ENCODE measurements at regions not wholly inside any gene's neighbourhood (a gene's known extent, or its start where the extent isn't known, plus 50 kb on each side); places are given as distances from the start of the nearest gene placed in this dataset.
"Not testable (repeated sequence)": the region's sequence is repeated elsewhere in the genome, so short reads cannot be mapped to it uniquely, and the experiment has no call there.

GRCh38 chr3:74978684-74979083 is 364.2 kb upstream of the CNTN3 start:
- no peaks in the 10 kb centered on the region for H3K36me3 Mint-ChIP-seq
- no peaks in the 10 kb centered on the region for H3K4me1 Mint-ChIP-seq
- H3K27ac Mint-ChIP-seq = no peak overlapping the region
- H3K27me3 Mint-ChIP-seq = no peaks in the 10 kb centered on the region
- H3K4me3 Mint-ChIP-seq = no peak overlapping the region
- H3K9me3 Mint-ChIP-seq = peaks cover 6 to 17% (median 10%) of the 10 kb centered on the region in 3 donors

- not testable (repeated sequence) for H3K36me3 Mint-ChIP-seq, H3K4me3 Mint-ChIP-seq, H3K4me1 Mint-ChIP-seq, H3K27me3 Mint-ChIP-seq, H3K9me3 Mint-ChIP-seq, H3K27ac Mint-ChIP-seq
Measured at GRCh38 chr3:74985028-74985904, 370.8 kb upstream of the CNTN3 start.

GRCh38 chr3:74988095-74988494 is 373.6 kb upstream of the CNTN3 start:
- Mint-ChIP-seq H3K27ac (no peak overlapping the region), H3K27me3 (no peaks in the 10 kb centered on the region), H3K4me1 (no peaks in the 10 kb centered on the region), H3K4me3 (no peak overlapping the region), H3K9me3 (peaks cover 2 to 6% (median 5%) of the 10 kb centered on the region in 3 donors), H3K36me3 (no peaks in the 10 kb centered on the region)

GRCh38 chr3:74992898-74993297 is 378.4 kb upstream of the CNTN3 start:
- Mint-ChIP-seq H3K4me1 (no peaks in the 10 kb centered on the region), H3K4me3 (no peak overlapping the region)

GRCh38 chr3:75001330-75001729 is 386.9 kb upstream of the CNTN3 start:
- Mint-ChIP-seq H3K4me3 (no peak overlapping the region), H3K27ac (no peak overlapping the region), H3K27me3 (no peaks in the 10 kb centered on the region), H3K36me3 (no peaks in the 10 kb centered on the region), H3K4me1 (no peaks in the 10 kb centered on the region), H3K9me3 (peaks cover 2 to 16% (median 3%) of the 10 kb centered on the region in 3 donors)

More at GRCh38 chr3:74992898-74993297, 378.4 kb upstream of the CNTN3 start:
- Mint-ChIP-seq H3K36me3 (no peaks in the 10 kb centered on the region), H3K9me3 (peaks cover 2 to 10% (median 7%) of the 10 kb centered on the region in 3 donors), H3K27me3 (no peaks in the 10 kb centered on the region), H3K27ac (no peak overlapping the region)

GRCh38 chr3:75012791-75013331 is 398.4 kb upstream of the CNTN3 start:
- Mint-ChIP-seq H3K36me3 (no peaks in the 10 kb centered on the region), H3K4me1 (no peaks in the 10 kb centered on the region), H3K27ac (no peak overlapping the region), H3K27me3 (no peaks in the 10 kb centered on the region), H3K9me3 (peaks cover 0 to 17% (median 4%) of the 10 kb centered on the region in 3 donors), H3K4me3 (no peak overlapping the region)

- H3K36me3 Mint-ChIP-seq = no peaks in the 10 kb centered on the region
- no peak overlapping the region for H3K27ac Mint-ChIP-seq
- no peak overlapping the region for H3K4me3 Mint-ChIP-seq
- H3K27me3 Mint-ChIP-seq = no peaks in the 10 kb centered on the region
- no peaks in the 10 kb centered on the region for H3K4me1 Mint-ChIP-seq
- peaks cover 0 to 17% (median 4%) of the 10 kb centered on the region in 3 donors for H3K9me3 Mint-ChIP-seq
Measured at GRCh38 chr3:75014008-75014407, 399.5 kb upstream of the CNTN3 start.

GRCh38 chr3:75015280-75015679 is 400.8 kb upstream of the CNTN3 start:
- H3K27ac Mint-ChIP-seq = no peak overlapping the region
- H3K36me3 Mint-ChIP-seq = no peaks in the 10 kb centered on the region
- no peaks in the 10 kb centered on the region for H3K4me1 Mint-ChIP-seq
- peaks cover 0 to 13% (median 4%) of the 10 kb centered on the region in 3 donors for H3K9me3 Mint-ChIP-seq
- no peaks in the 10 kb centered on the region for H3K27me3 Mint-ChIP-seq
- no peak overlapping the region for H3K4me3 Mint-ChIP-seq

- Mint-ChIP-seq H3K36me3 (no peaks in the 10 kb centered on the region), H3K4me3 (no peak overlapping the region), H3K4me1 (no peaks in the 10 kb centered on the region), H3K27ac (no peak overlapping the region), H3K27me3 (no peaks in the 10 kb centered on the region), H3K9me3 (peaks cover 3 to 23% (median 4%) of the 10 kb centered on the region in 3 donors)
Measured at GRCh38 chr3:75035146-75035545, 420.7 kb upstream of the CNTN3 start.

- Mint-ChIP-seq H3K4me1 (no peaks in the 10 kb centered on the region), H3K27ac (no peak overlapping the region), H3K36me3 (peaks cover 1% of the 10 kb centered on the region), H3K9me3 (peaks cover 10 to 22% (median 10%) of the 10 kb centered on the region in 3 donors), H3K27me3 (no peaks in the 10 kb centered on the region), H3K4me3 (no peak overlapping the region)
Measured at GRCh38 chr3:75042941-75043340, 428.5 kb upstream of the CNTN3 start.

GRCh38 chr3:75048650-75049049 is 434.2 kb upstream of the CNTN3 start:
- Mint-ChIP-seq H3K27ac (no peak overlapping the region), H3K4me3 (no peak overlapping the region), H3K4me1 (no peaks in the 10 kb centered on the region), H3K36me3 (peaks cover 1% of the 10 kb centered on the region), H3K27me3 (no peaks in the 10 kb centered on the region), H3K9me3 (peaks cover 0 to 11% (median 2%) of the 10 kb centered on the region in 3 donors)

- Mint-ChIP-seq H3K4me3 (no peak overlapping the region), H3K27me3 (no peaks in the 10 kb centered on the region), H3K36me3 (peaks cover 1% of the 10 kb centered on the region), H3K9me3 (peaks cover 0 to 11% (median 2%) of the 10 kb centered on the region in 3 donors), H3K27ac (no peak overlapping the region), H3K4me1 (no peaks in the 10 kb centered on the region)
Measured at GRCh38 chr3:75049533-75049932, 435.1 kb upstream of the CNTN3 start.

GRCh38 chr3:75059120-75059519 is 444.7 kb upstream of the CNTN3 start:
- Mint-ChIP-seq H3K27ac (no peak overlapping the region), H3K4me1 (no peaks in the 10 kb centered on the region), H3K36me3 (peaks cover 1% of the 10 kb centered on the region), H3K27me3 (no peaks in the 10 kb centered on the region), H3K4me3 (no peak overlapping the region), H3K9me3 (peaks cover 0 to 22% (median 14%) of the 10 kb centered on the region in 3 donors)

- Mint-ChIP-seq H3K9me3 (peaks cover 10 to 27% (median 14%) of the 10 kb centered on the region in 3 donors), H3K4me1 (peaks cover 0 to 2% (median 0%) of the 10 kb centered on the region in 3 donors), H3K4me3 (no peak overlapping the region), H3K27me3 (no peaks in the 10 kb centered on the region), H3K36me3 (no peaks in the 10 kb centered on the region), H3K27ac (no peak overlapping the region)
Measured at GRCh38 chr3:75061806-75062205, 447.3 kb upstream of the CNTN3 start.

- Mint-ChIP-seq H3K9me3 (peaks cover 0 to 3% (median 2%) of the 10 kb centered on the region in 3 donors), H3K4me1 (no peaks in the 10 kb centered on the region), H3K36me3 (no peaks in the 10 kb centered on the region), H3K27ac (no peak overlapping the region), H3K27me3 (no peaks in the 10 kb centered on the region), H3K4me3 (no peak overlapping the region)
Measured at GRCh38 chr3:75075158-75075557, 460.7 kb upstream of the CNTN3 start.

- H3K36me3 Mint-ChIP-seq = no peaks in the 10 kb centered on the region
- peaks cover under 1 to 3% (median 2%) of the 10 kb centered on the region in 3 donors for H3K9me3 Mint-ChIP-seq
- H3K4me3 Mint-ChIP-seq = no peak overlapping the region
- no peaks in the 10 kb centered on the region for H3K27me3 Mint-ChIP-seq
- no peak overlapping the region for H3K27ac Mint-ChIP-seq
- H3K4me1 Mint-ChIP-seq = no peaks in the 10 kb centered on the region
Measured at GRCh38 chr3:75076481-75076880, 462.0 kb upstream of the CNTN3 start.
